Muscle layer of colon (tissue), 2 donors: ENCODE measurements at regions not wholly inside any gene's neighbourhood (a gene's known extent, or its start where the extent isn't known, plus 50 kb on each side); places are given as distances from the start of the nearest gene placed in this dataset.

Experiments
- H3K27ac ChIP-seq: one replicate; pipeline ENCODE4 v1.7.0; 2013; ENCODE audit warnings: low read depth, mild to moderate bottlenecking, low read length, moderate library complexity
- H3K27me3 ChIP-seq, 2 donors: one replicate each; pipeline ENCODE4 v1.7.0; 2013; ENCODE audit warnings: low read length in 2 of 2, mild to moderate bottlenecking in 2 of 2; ENCODE audit not compliant: insufficient read depth in 2 of 2, control insufficient read depth in 1 of 2
- H3K36me3 ChIP-seq: one replicate; pipeline ENCODE4 v1.7.0; 2013; ENCODE audit warnings: mild to moderate bottlenecking, low read length; ENCODE audit not compliant: insufficient read depth
- H3K4me1 ChIP-seq: one replicate; pipeline ENCODE4 v1.7.0; 2013; ENCODE audit warnings: mild to moderate bottlenecking, low read length; ENCODE audit not compliant: insufficient read depth
- H3K4me3 ChIP-seq, 2 donors: one replicate each; pipeline ENCODE4 v1.7.0; 2013; ENCODE audit warnings: low read length in 2 of 2, low read depth in 1 of 2, mild to moderate bottlenecking in 1 of 2, moderate library complexity in 1 of 2
- H3K9ac ChIP-seq: one replicate; pipeline ENCODE4 v1.7.0; 2013; ENCODE audit warnings: low read length
- H3K9me3 ChIP-seq: one replicate; pipeline ENCODE4 v1.7.0; 2013; ENCODE audit warnings: mild to moderate bottlenecking, low read length
- donor health status: abdominal sarcoma.
- donor health status: Adenocarcinoma of cecum.

DNA sequence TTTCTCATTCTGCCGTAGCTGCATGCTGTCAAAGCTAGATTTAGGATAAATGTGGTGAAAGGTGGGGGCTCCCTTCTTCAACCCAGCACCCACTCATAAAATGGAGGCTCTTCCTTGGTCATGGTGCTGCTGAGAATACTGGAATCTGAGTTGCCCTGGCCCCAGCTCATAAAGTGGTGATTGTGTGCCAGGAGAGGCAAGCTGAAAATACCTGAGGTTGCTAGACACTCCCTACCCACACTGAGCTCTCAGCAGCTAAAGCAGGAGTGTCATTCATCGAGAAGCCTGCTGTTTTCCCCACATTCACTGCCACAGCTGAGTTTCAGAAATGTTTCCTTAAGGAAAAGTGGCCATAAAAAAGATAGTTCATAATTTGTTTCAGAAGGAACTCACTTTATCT, 297.1 kb upstream of the RBMS1 start:
- no peak overlapping the region for H3K27ac ChIP-seq
- no peak overlapping the region for H3K9ac ChIP-seq
- H3K36me3 ChIP-seq: no peaks in the 10 kb centered on the region
- H3K27me3 ChIP-seq: no peaks in the 10 kb centered on the region
- no peak overlapping the region for H3K4me3 ChIP-seq
- H3K4me1 ChIP-seq: no peaks in the 10 kb centered on the region
- H3K9me3 ChIP-seq: no peaks in the 10 kb centered on the region

DNA sequence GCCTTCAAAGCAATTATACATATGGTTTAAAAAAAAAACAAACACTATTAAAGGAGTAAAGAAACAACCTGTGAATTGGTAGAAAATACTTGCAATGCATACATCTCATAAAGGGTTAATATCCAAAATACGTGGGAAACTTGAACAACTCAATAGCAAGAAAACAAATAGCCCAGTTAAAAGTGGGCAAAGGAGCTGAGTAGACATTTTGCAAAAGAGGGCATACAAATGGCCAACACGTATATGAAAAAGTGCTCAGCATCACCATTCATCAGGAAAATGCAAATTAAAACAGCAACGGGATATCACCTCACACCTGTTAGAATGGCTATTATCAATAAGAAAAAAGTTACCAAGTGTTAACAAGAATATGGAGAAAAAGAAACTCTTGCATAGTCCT, 298.3 kb upstream of the RBMS1 start:
- Histone ChIP-seq H3K4me3 (no peak overlapping the region), H3K36me3 (no peaks in the 10 kb centered on the region), H3K4me1 (no peaks in the 10 kb centered on the region), H3K27ac (no peak overlapping the region), H3K27me3 (no peaks in the 10 kb centered on the region), H3K9ac (no peak overlapping the region), H3K9me3 (no peaks in the 10 kb centered on the region)

- H3K9me3 ChIP-seq: no peaks in the 10 kb centered on the region
- no peaks in the 10 kb centered on the region for H3K27me3 ChIP-seq
- no peak overlapping the region for H3K4me3 ChIP-seq
- no peaks in the 10 kb centered on the region for H3K36me3 ChIP-seq
- no peak overlapping the region for H3K9ac ChIP-seq
- H3K27ac ChIP-seq: no peak overlapping the region
- no peaks in the 10 kb centered on the region for H3K4me1 ChIP-seq
These were observed 299.2 kb upstream of the RBMS1 start for GRCh38 chr2:160792837-160793236.

DNA sequence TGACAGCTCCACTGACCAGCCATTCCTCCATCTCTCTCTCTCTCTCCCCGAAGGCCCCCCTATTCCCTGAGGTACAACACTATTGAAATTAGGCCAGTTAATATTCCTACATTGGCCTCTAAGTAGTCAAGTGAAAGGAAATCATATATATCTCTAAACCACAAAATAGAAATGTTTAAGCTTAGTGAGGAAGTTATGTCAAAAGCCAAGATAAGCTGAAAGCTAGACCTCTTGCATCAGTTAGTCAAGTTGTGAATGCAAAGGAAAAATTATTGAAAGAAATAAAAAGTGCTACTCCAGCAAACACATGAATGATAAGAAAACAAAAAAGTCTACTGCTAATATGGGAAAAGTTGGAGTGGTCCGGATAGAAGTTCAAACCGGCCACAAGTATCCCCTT, 301.3 kb upstream of the RBMS1 start:
- H3K36me3 ChIP-seq: no peaks in the 10 kb centered on the region

DNA sequence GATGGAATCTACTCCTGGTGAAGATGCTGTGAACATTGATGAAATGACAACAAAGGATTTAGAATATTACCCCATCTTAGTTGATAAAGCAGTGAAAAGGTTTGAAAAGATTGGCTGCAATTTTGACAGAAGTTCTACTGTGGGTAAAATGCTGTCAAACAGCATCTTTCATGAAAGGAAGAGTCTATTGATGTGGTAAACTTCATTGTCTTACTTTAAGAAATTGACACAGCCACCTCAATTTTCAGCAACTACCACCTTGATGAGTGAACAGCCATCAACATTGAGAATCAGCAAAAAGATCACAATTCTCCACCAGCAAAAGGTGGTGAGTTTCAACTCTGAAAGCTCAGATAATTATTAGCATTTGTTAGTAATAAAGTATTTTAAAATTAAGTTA, 310.3 kb upstream of the RBMS1 start:
- no peak overlapping the region for H3K27ac ChIP-seq
- no peak overlapping the region for H3K9ac ChIP-seq
- no peaks in the 10 kb centered on the region for H3K27me3 ChIP-seq
- H3K4me3 ChIP-seq: no peak overlapping the region
- H3K9me3 ChIP-seq: no peaks in the 10 kb centered on the region
- H3K36me3 ChIP-seq: no peaks in the 10 kb centered on the region
- H3K4me1 ChIP-seq: no peaks in the 10 kb centered on the region

More for the DNA sequence above, 301.3 kb upstream of the RBMS1 start:
- no peak overlapping the region for H3K27ac ChIP-seq
- no peak overlapping the region for H3K9ac ChIP-seq
- no peaks in the 10 kb centered on the region for H3K4me1 ChIP-seq
- no peaks in the 10 kb centered on the region for H3K9me3 ChIP-seq
- no peak overlapping the region for H3K4me3 ChIP-seq
- H3K27me3 ChIP-seq: no peaks in the 10 kb centered on the region

- no peaks in the 10 kb centered on the region for H3K36me3 ChIP-seq
- no peak overlapping the region for H3K9ac ChIP-seq
- no peaks in the 10 kb centered on the region for H3K4me1 ChIP-seq
- H3K27me3 ChIP-seq: no peaks in the 10 kb centered on the region
- no peak overlapping the region for H3K27ac ChIP-seq
- H3K4me3 ChIP-seq: no peak overlapping the region
- H3K9me3 ChIP-seq: no peaks in the 10 kb centered on the region
These were observed 316.8 kb upstream of the RBMS1 start for GRCh38 chr2:160810406-160810805.

- Histone ChIP-seq H3K4me3 (no peak overlapping the region), H3K27ac (no peak overlapping the region), H3K27me3 (no peaks in the 10 kb centered on the region), H3K9ac (no peak overlapping the region), H3K36me3 (no peaks in the 10 kb centered on the region), H3K4me1 (no peaks in the 10 kb centered on the region), H3K9me3 (no peaks in the 10 kb centered on the region)
These were observed 319.4 kb upstream of the RBMS1 start for GRCh38 chr2:160812830-160813505.

- no peak overlapping the region for H3K4me3 ChIP-seq
- no peak overlapping the region for H3K27ac ChIP-seq
These were observed 319.9 kb upstream of the RBMS1 start for GRCh38 chr2:160813506-160813858.

GRCh38 chr2:160816916-160817499, 323.4 kb upstream of the RBMS1 start:
- H3K27me3 ChIP-seq: no peaks in the 10 kb centered on the region
- no peaks in the 10 kb centered on the region for H3K9me3 ChIP-seq
- H3K9ac ChIP-seq: no peak overlapping the region
- H3K36me3 ChIP-seq: no peaks in the 10 kb centered on the region
- H3K27ac ChIP-seq: no peak overlapping the region
- H3K4me1 ChIP-seq: no peaks in the 10 kb centered on the region
- no peak overlapping the region for H3K4me3 ChIP-seq

More at GRCh38 chr2:160813506-160813858, 319.9 kb upstream of the RBMS1 start:
- Histone ChIP-seq H3K27me3 (no peaks in the 10 kb centered on the region), H3K36me3 (no peaks in the 10 kb centered on the region), H3K9ac (no peak overlapping the region), H3K9me3 (no peaks in the 10 kb centered on the region), H3K4me1 (no peaks in the 10 kb centered on the region)

DNA sequence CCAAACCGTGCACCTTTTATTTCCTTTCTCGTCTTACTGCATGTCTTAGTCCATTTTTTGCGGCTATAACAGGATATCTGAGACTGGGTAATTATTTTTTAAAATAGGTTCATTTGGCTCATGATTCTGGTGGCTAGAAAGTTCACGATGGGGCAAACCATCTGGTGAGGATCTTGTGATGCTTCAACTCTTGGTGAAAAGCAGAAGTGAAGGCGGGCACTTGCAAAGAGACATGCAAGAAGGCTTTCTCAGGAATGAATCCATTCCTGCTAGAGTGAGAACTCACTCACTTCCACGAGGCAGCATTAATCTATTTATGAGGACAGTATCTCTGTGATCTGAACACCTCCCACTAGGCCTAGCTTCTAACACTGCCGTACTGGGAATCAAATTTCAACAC, 327.1 kb upstream of the RBMS1 start:
- no peak overlapping the region for H3K9ac ChIP-seq
- no peaks in the 10 kb centered on the region for H3K4me1 ChIP-seq
- H3K27ac ChIP-seq: no peak overlapping the region
- H3K36me3 ChIP-seq: no peaks in the 10 kb centered on the region
- no peaks in the 10 kb centered on the region for H3K27me3 ChIP-seq
- H3K4me3 ChIP-seq: no peak overlapping the region
- peaks cover 7% of the 10 kb centered on the region for H3K9me3 ChIP-seq

- H3K9ac ChIP-seq: no peak overlapping the region
- H3K27ac ChIP-seq: no peak overlapping the region
- H3K27me3 ChIP-seq: no peaks in the 10 kb centered on the region
- no peaks in the 10 kb centered on the region for H3K36me3 ChIP-seq
- H3K4me1 ChIP-seq: no peaks in the 10 kb centered on the region
- peaks cover 7% of the 10 kb centered on the region for H3K9me3 ChIP-seq
- H3K4me3 ChIP-seq: no peak overlapping the region
These were observed 328.4 kb upstream of the RBMS1 start for GRCh38 chr2:160822006-160822405.

DNA sequence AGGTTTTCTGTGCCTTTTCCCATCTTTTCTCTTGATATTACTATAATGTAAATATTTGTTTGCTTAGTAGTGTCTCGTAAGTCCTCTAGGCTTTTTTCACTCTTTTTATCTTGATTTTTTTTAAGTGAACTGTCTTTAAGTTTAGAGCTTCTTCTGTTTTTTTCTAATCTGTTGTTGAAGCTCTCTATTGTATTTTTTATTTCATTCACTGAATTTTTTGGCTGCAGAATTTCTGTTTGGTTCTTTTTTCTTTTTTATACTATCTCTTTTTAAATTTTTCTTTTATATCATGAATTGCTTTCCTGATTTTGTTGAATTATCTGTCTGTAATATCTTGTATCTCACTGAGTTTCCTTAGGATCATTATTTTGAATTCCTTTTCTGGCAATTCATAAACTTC, 331.8 kb upstream of the RBMS1 start:
- Histone ChIP-seq H3K9ac (no peak overlapping the region), H3K36me3 (no peaks in the 10 kb centered on the region), H3K9me3 (peaks cover 7% of the 10 kb centered on the region), H3K4me3 (no peak overlapping the region), H3K27ac (no peak overlapping the region), H3K4me1 (no peaks in the 10 kb centered on the region), H3K27me3 (no peaks in the 10 kb centered on the region)
